Right lobe of liver (tissue), 4 donors: ENCODE measurements at regions not wholly inside any gene's neighbourhood (a gene's known extent, or its start where the extent isn't known, plus 50 kb on each side); places are given as distances from the start of the nearest gene placed in this dataset.

Source experiments
- CTCF ChIP-seq, 4 donors: fragments of 200-600 bp in 3 of 4; fragments of 450-650 bp in 1 of 4; IDR thresholded peaks; one replicate each; pipeline versions ENCODE4 v1.5.1 to v1.8.0; 2016 to 2022; ENCODE audit warnings: antibody characterized with exemption in 4 of 4, mild to moderate bottlenecking in 2 of 4
- POLR2A ChIP-seq: fragments of 450-650 bp; IDR thresholded peaks from one replicate; pipeline ENCODE4 v1.6.1; 2017; ENCODE audit warnings: antibody characterized with exemption, mild to moderate bottlenecking
- donor health status: DM: no; HTN: no; CAD: no.
- donor health status: DM: no; HTN: no; CAD: no.
- donor health status: DM: no; HTN: yes; CAD: no.

GRCh38 chr22:48261048-48261621, 1498.7 kb downstream of the TBC1D22A start:
- no peak for TF ChIP-seq CTCF (IDR thresholded peaks at IDR 0.05)
- no peak for TF ChIP-seq POLR2A
